Stimulated activated CD4-positive, alpha-beta T cell treated with anti-CD3 and anti-CD28 coated beads, Interleukin-12 subunit alpha, Interleukin-12 subunit beta, amount 100 ng/mL, for 4 hours (primary cell): ENCODE measurements at regions not wholly inside any gene's neighbourhood (a gene's known extent, or its start where the extent isn't known, plus 50 kb on each side); places are given as distances from the start of the nearest gene placed in this dataset.

ENCODE experiments used
- DNase-seq: peaks from one replicate; pipeline ENCODE4 v3.0.0-alpha.2; 2020

DNA sequence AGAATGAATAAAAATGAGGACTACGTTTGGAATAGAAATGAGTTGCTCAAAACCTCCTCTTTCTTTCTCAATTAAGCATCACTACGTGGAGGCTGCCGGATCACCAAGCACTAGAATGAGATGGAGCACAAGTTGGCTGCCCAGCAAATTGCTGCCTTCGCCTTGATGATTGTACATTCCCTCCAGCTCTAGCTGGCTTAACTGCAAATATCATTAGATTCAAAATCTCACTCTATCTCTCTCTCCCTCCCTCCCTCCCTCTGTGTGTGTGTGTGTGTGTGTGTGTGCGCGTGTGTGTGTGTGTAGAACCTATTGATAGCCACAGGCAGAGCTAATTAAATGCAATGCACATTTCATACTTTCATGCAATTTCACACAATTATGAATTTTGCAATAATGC is 310.7 kb upstream of the CDH4 start:
- no peak for DNase-seq

DNA sequence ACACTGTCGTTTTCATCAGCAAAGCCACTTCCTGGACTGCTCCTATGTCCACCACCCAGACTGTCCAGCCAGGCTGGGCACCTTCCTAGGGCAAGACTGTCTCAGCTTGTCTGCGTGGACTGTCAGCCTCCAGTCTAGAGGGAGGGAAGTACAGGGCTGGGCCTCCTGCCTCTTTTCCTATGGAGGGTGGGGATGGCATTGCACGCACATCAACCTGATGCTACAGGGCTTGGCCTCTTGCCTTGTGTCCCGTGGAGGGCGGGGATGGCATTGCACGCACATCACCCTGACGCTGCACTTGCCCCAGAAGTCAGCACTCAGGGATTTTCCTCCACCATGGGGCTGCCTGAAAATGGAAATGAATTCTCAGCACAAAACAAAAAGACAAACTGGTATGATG is 304.2 kb upstream of the CDH4 start:
- DNase-seq: no peak

DNA sequence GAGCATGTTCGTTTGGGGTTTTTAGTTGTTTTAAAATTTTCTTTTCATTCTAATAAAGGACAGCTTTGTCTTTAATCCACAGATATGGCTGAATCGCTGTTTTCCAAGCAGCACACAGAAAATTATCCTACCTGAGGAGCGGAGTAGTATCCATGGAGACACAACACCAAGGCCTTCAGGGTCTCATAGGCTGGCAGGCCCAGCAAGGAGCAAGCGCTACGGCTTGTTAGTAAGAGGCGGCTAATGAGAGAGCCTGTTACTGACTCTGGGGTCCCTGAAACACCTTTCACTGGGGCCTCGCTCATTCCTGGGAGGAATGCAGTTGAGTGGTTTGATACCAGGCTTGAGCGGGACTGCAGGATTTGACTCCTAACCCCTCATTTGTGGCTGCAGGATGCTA is 303.8 kb upstream of the CDH4 start:
- no peak for DNase-seq

DNA sequence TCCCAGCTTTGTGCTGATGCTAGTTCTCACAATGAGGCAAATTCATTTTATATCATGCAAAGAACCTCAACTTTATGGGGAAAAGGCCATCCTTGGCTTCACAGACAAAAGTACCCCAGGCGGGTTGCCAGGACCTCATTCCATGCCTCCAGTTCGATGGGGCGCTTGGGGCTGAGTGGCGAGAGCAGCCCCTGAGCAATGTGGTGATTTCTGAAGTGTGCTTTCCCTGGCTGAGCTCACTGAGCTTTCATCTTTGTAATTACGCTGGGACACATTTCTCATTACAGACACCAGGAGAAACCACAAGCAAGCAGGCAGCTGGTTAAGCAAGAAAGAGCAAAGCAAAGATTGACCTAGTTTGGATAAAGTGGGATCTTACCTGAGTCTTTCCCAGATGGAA is 301.5 kb upstream of the CDH4 start:
- no peak for DNase-seq

DNA sequence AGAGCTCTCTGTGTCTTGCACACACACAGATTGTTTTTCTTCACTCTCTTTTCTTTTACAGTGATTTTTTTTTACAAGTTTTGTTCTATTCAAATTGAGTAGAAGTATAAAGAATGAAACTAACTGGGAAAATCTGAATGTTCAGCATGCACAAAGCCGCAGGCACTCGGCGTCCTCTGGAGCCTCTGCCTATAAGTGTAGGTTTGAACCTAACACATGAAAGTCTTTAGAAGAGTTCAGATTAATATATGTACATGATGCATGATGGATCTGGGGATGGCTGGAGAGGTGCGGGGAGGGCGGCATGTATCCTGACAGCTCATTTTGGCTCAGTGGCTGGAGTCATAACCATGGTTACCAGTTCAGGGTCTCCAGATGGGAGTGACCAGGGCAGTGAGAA is 301.1 kb upstream of the CDH4 start:
- no peak for DNase-seq

DNA sequence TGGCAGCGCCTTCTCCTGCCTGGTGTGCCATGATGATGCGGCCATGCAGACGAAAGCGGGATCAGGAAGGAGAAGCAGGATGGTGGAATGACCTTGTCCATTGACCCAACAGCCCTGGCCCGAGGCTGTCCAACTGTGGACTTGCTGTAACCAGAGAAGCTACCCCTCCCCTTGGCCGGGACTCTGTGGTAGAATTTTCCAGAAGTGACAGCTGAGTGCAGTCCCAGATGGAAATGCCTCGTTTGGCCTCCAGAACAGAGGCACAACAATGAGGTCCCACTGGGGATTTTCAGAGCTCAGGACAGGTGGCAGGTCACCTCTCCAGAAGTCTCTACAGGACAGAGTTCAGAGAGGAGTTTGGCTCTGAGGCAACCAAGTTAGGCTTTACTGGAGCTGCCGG is 299.2 kb upstream of the CDH4 start:
- DNase-seq: no peak

DNA sequence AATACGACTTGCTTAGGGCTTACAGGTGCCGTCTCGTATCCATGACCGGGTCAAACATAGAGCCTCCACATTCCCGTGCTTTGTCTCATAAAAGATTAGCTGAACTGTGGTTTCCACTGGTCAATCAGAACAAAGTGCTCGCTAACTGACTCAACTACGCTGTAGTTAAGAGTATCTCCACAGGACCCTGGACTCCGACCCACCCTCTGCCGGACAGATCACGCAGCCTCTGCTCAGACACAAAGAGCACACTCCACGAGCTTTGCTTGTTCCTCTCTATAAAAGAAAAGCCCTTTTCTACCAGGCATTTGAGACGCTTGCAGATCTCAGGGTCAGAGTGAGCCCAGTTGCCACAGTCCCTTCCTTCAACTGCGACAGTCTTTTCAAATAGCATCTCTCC is 298.7 kb upstream of the CDH4 start:
- DNase-seq: no peak

DNA sequence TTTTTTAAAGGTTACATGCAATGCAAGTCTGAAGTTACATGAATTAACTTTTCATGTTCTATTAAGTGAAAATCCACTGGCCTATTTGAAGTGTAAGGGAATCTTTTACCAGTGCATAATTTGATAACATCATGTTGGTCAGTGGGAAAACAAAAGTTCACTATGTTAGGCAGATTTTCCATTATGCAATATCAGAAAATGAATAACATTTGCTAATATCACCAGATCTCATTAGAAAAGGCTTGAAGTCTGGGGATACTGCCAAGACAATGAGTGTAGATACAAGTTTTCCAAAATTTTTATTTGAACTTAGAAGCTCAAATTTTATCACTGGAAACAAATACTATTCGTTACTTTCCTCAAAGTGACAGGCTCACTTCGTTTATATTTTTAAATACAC is 296.4 kb upstream of the CDH4 start:
- DNase-seq: no peak

DNA sequence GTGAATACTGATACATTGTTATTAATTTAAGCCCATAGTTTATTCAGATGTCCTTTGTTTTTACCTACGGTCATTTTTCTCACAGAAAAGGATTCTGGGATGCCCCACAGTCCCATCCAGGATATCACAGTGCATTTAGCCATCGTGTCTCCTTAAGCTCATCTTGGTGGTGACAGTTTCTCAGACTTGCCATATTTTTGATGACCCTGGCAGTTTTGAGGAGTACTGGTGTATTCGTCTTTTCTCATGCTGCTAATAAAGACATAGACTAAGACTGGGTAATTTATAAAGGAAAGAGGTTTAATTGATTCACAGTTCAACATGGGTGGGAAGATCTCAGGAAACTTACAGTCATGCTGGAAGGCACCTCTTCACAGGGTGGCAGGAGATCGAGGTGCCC is 295.9 kb upstream of the CDH4 start:
- DNase-seq: no peak

DNA sequence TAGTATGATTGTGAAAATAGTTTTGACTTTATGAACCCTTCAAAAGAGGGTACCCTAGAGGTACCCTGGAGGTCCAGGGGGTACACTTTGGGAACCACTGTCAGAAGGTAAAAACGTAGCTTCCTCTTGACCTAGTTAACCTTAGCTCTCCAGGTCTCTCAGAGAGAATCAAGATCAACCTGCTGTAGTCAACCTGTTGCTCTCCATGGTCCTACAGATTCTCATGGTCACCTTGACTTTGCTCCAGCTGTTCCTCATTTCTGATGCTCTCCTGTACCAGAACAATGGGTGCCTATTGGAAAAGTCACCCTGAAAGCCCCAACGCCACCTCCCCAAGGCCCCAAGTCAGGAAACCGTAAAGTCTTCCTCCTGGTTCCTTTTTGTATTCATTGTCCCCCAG is 294.4 kb upstream of the CDH4 start:
- no peak for DNase-seq

DNA sequence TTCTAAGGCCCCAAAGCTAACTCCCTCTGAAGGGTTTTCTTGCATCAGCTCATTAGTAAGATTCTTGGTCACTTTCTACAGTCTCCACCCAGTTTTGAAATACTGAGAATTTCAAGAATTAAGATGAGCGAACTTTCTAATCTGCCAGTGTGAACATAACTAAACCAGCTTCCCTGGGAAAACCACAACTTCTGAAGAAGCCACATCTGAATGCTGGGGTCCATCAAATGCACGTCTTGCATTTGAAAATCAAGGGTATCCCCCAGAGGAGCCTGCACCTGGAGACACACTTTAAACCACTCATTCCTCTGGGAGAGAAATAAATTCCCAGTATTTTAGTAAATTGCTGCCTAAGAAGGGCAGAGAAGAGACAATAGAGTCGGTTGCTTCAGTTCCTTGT is 292.1 kb upstream of the CDH4 start:
- no peak for DNase-seq

DNA sequence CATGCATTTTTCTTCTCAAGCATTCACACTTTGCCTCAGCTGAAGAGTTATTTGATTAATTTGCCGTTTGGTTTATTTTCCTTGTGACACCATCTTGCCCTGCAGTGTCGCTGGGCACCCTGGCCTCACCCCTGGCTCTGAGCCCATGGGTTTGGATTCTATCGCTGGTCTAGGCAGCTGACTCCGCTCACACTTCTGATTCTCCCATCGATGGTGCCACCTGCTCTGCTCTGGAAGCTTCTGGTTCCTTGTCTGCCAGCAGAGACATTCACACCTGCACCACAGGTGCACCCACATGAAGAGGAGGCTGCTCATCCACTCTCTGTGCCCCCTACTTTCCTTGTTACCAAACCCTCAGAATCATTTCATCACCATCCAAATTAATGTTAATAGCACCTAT is 291.6 kb upstream of the CDH4 start:
- DNase-seq: no peak

DNA sequence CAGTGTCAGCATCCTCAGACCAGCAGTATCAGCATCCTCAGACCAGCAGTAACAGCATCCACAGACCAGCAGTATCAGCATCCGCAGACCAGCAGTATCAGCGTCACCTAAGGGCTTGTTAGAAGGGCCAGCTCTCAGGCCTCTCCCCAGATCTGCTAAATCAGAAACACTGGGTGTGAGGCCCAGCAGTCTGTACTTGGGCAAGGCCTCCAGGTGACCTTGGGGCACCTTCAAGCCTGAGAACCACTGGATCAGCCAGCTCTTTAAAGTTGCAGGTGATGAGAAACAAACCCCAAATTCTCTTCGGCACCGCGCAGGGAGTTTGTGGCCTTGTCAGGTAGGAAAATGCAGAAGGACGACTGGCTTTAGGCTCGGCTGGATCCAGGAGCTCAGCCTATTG is 290.5 kb upstream of the CDH4 start:
- DNase-seq: no peak

DNA sequence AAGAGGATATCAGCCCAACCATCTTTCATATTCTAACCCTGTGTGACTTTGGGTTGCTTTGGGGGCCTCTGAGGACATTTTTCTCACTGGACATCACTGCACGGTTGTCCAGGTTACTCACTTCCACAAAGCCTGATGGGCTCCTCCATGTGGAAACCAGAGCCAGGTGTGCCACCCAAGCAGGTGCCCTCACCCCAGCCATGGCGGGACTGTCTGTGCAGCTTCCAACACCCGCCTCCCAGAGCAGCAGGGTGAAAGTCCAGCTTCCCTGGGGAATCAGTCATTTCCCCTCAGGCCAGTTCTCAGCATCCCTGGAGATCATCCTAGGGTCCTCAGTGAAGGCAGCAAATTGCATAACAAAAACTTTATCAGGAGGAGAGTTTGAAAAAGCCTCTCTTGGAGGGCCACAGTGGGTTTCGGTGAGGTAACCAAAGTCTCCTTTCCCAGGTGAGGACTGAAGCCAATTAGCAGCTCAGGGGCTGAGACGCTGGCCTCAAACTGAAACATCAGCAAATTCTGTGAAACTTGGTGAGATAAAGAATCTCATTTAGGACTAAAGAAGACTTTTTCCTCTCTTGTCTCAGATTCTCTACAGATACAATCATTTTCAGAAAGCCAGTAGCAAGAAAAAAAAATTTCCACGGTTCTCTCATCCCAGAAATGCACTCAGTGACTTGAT is 289.6 kb upstream of the CDH4 start:
- no peak for DNase-seq

DNA sequence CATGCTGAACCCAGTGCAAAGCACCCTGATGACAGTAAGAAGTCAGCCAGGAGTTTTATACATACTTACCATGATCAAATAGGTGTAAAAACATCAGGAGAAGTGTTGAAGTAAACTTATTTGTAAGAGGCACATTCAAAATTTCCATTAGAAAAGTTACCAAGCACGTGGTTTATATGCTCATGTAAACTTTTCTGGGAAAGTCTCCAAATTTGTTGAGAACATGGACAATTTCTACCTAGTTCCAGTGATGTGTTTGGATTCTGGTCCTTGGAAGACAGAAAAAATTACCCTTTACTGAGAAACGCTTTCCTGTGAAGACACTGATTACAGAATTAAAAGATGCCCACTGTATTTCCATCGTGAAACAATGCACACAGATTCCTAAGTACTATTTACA is 288.9 kb upstream of the CDH4 start:
- no peak for DNase-seq

DNA sequence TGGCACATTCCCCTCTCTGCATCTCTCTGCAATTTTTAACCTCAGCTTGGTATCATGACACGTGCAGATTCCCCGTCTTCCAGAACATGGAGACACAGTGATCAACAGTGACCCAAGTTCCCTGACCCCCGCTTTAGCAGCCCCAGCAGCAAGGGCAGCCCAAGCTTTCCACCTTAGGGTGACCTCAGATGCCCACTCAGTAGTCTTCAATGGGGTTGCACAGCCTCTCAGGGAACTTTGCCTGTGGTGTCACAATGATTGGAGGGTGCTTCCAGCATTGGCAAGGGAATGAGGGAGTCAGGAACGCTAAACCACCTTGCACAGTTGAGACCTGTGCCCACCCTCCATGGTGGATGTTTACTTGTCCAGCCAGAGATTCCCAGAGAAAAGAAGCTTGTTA is 287.1 kb upstream of the CDH4 start:
- no peak for DNase-seq

DNA sequence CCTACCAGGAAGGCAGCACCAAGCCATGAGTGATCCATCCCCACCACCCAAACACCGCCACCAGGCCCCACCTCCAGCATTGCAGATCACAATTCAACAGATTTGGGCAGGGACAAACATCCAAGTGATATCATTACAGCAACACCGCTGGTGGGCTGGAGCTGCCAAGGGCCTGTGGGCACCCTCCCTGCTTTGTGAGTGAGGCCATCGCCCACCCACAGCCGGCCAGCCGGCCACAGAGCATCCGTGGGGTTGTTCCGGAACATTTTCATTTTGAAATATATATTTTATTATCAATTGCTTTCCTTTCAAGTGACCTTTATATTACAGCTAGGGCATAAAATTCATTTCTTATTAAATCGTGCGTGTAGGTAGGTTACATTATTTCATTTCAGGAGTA is 286.0 kb upstream of the CDH4 start:
- no peak for DNase-seq

DNA sequence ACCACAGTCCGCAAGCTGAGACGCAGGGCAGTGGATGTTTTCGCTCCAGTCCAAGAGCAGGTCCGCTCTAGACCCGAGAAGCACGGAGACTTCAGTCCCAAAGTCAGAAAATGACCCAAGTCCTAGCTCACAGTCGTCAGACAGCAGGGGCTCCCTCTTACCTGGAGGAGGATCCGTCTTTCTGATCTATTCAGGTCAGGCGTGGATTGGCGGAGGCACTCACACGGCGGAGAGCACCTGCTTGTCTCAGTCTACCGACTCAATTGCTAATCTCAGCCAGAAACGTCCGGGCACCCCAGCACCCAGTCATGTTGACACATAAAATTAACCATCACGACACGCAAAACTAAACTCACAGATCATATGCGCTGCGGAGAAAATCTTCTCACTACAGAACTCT is 285.3 kb upstream of the CDH4 start:
- DNase-seq: no peak

DNA sequence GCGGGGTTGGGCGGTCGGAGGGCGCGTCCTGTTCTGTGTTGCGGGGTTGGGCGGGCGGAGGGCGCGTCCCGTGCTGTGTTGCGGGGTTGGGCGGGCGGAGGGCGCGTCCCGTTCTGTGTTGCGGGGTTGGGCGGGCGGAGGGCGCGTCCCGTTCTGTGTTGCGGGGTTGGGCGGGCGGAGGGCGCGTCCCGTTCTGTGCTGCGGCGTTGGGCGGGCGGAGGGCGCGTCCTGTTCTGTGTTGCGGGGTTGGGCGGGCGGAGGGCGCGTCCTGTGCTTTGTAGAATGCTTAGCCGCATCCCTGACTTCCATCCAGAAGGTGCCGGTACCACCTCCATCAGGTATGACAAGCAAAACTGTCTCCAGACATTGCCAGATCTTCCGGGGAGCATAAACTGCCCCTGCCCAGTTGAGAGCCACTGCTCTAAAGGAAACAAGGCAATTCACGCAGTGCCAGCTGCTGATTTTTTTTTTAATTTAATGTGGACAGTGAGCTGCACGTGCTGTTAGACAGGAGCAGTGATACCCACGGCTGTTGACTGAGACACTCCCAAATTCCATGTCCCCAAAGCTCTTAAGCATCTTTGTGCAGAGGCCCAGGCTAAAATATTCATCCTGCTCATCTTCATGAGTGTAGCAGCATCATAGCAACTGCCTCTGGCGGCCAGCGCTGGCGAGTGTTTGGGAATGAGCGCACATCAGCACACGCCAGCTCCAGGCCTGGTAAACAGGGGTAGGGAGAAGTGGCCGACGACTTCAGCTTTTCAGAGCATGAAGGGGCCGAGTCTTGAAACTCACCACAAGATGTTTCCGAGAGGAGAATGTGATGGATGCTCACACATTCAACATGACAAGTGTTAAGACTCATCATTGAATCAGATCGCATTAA is 284.4 kb upstream of the CDH4 start:
- DNase-seq: no peak

DNA sequence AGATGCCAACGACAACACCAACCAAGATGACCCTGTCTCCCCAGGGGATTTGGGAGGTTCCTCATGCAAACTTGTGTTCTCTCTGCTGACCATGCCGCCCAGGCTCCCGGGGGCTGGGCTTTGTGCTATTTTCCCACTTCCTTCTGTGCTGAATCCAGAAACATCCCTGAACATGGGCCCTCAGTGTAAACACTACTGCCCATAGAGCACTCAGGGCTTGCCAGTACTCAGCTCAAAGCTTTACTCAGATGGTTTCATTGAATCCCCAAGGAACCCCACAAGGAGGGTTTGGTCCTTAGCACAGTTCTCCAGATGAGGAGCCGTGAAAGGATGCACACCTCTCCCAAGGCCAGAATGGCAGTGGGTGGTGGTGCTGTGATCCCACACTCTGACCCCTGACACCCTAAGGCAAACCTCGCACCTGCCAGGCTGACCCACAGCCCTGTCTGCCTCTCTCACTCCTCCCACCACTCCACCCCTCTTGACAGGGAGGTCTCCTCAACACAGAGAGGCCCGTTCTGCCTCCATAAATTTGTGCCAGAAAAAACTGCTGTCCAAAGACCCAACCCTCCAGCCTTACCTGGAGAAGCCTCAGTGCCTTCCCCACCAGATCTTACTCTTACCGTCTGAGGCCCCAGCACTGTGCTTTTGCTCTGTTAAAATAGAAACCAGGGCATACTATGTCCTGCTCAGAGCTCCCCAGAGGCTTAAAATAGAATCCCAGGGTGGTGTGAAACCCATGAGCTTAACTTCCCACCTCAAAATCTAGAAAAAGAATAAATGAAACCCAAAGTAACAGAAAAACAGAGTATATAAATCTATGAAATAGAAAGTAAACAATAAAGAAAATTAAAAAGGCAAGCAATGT is 283.0 kb upstream of the CDH4 start:
- no peak for DNase-seq

DNA sequence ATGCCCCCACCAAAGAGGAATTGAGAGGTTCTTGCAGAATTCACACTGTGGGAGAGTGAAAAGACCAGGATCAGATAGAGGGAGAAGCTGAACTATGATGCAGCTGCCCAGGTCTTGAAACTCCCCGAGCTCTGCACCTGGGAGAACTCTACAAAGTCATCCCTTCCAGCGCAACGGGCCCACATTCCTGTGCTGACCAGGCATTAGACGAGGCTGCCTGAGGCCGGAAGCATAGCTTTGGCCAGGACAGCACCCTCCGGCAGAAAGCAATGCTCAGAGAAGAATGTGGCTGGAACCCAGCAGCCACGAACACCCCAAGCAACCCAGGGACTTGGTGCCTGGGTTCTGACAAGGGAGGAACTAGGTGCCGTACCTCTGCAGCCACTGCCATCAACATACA is 281.5 kb upstream of the CDH4 start:
- no peak for DNase-seq

DNA sequence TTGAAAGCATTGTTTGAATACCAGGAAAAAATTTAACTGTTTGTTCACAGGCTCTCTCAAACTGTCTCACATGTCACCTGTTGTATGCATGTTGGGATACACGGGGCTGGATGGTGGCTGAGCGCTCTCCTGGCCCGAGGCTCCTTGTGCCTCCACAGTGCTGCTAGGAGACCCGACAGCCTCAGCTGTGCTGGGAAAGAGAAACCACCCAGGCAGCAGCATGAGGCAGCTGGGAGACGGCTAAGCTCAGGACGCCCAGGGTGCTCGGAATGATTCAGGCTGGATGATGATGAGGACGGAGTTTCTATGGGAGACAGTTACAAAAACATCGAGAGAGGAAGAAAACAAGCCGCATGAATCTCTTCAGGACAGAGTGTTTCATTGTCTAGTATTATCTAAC is 278.0 kb upstream of the CDH4 start:
- DNase-seq: no peak

DNA sequence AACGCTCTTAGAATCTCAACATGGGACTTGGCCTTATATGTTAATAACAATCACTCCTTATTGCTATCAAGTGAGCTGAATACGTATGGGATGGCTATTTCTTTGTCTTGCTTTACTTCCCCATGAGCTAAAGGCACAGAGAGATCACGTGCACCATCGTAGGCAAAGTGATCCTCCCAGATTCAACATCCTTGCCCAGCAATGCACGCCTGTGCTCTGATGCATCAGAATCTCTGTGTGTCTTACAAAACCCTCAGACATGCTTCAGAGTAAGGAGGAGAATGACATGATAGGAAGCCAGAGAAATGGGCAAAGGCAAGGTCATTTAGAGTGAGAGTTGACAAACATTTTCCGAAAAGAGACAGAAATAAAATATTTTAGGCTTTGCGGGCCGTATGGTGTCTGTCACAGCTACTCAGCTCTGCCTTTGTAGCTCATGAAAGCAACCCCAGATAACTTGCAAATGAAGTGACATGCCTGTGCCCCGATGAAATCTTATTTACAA is 277.6 kb upstream of the CDH4 start:
- no peak for DNase-seq

DNA sequence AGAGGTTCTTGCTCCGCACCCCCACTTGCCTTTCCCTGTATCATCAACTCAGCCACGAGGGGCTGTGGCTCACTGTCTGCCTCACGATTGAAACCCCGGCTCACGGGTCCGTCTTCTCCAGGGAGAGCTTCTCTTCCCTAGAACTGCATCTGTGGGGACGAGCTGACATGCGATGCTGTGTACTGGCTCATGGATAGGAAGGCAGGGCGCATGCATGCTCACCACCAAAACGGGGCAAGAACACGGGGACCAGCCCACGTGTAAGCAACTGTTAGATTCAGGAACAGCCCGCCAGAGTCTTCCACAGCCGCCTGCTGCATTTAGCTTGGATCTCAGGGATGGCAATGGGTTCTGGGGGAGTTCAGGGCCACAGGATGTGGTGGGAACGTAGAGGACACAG is 275.9 kb upstream of the CDH4 start:
- no peak for DNase-seq
